KOPT-K1 (cell line): ENCODE measurements at regions not wholly inside any gene's neighbourhood (a gene's known extent, or its start where the extent isn't known, plus 50 kb on each side); places are given as distances from the start of the nearest gene placed in this dataset.

Experiments
- H3K27ac ChIP-seq: fragments of 200-600 bp; sonication (generic); 2 replicates; pipeline ENCODE4 v1.5.1; 2016; ENCODE audit warnings: antibody characterized with exemption, mild to moderate bottlenecking, low read depth, low read length; ENCODE audit not compliant: poor library complexity, severe bottlenecking
- H3K36me3 ChIP-seq: fragments of 200-600 bp; sonication (generic); 2 replicates; pipeline ENCODE4 v1.5.1; 2017; ENCODE audit warnings: antibody characterized with exemption, mild to moderate bottlenecking, low read length, moderate library complexity; ENCODE audit not compliant: insufficient read depth
- H3K9me3 ChIP-seq: fragments of 200-600 bp; sonication (generic); 2 replicates; pipeline ENCODE4 v1.5.1; 2017; ENCODE audit warnings: antibody characterized with exemption, low read length, mild to moderate bottlenecking; ENCODE audit not compliant: insufficient read depth, poor library complexity, severe bottlenecking

DNA sequence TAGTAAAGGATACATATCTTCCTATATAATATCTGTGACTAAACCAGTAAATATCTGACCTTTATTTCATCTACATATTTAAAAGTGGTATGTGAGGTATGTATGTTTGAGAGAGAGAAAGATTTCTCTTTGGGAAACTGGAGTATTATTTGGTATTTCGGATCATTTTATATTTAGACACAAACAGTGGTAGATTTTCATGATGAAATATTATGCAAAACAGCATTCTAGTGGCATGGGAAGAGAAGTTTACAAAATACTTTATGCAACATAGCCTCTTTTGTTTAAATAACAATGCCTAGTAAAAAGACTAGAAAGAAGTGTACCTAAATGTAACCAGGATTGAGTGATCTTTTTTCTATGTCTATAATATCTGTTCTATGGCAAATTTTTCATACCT is 98.6 kb upstream of the TMEM168 start:
- peaks cover 21% of the 10 kb centered on the region for H3K9me3 ChIP-seq
- no peak overlapping the region for H3K27ac ChIP-seq
- H3K36me3 ChIP-seq: peaks cover 48% of the 10 kb centered on the region

DNA sequence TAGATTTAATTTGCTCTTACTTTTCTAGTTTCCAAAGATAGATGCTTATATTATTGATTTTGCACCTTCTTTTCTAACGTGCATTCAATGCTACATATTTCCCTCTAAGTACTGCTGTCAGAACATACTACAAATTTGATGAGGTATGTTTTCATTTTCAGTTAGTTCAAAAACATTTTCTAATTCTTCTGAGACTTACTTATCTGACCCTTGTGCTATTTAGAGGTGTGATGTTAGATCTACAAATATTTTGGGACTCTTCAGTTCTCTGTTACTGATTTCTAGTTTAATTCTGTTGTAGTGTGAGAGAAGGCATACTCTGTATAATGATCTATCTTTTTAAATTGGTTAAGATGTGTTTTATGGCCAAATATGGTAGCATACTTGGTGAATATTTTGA is 97.8 kb upstream of the TMEM168 start:
- H3K36me3 ChIP-seq: peaks cover 40% of the 10 kb centered on the region
- no peak overlapping the region for H3K27ac ChIP-seq
- peaks cover 21% of the 10 kb centered on the region for H3K9me3 ChIP-seq

DNA sequence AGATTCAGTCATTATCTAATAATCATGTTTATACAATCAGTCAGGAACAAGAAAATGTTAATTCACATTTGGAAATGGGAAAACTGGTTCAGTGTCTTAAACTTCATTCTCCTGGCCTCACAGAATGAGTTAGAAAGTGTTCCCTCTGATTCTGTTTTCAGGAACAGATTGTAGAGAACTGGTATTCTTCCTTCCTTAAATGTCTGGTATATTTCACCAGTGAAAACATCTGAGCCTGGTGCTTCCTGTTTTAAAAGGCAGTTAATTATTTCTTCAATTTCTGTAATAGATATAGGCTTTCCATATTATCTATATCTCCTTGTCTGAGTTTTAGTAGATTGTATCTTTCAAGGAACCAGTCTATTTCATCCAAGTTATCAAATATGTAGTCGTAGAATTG is 97.1 kb upstream of the TMEM168 start:
- Histone ChIP-seq H3K36me3 (peaks cover 35% of the 10 kb centered on the region), H3K27ac (no peak overlapping the region), H3K9me3 (peaks cover 21% of the 10 kb centered on the region)

DNA sequence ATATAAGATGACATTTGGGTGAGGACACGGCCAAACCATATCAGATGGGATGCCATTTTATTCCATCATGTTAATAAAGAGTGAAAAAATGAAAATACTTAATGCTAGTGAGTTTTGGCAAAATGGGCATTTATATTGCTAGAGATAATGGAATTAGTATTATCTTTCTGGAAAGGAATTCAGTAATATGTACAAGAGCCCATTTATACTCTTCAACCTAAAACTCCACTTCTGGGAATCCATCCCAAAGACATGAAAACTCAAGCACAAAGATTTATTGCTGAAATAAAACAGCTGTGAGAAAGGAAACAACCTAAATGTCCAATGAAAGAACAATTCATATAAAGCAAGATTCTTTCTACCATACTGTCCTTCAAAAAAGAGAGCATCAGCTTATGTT is 96.0 kb upstream of the TMEM168 start:
- Histone ChIP-seq H3K36me3 (peaks cover 33% of the 10 kb centered on the region), H3K9me3 (peaks cover 21% of the 10 kb centered on the region)

DNA sequence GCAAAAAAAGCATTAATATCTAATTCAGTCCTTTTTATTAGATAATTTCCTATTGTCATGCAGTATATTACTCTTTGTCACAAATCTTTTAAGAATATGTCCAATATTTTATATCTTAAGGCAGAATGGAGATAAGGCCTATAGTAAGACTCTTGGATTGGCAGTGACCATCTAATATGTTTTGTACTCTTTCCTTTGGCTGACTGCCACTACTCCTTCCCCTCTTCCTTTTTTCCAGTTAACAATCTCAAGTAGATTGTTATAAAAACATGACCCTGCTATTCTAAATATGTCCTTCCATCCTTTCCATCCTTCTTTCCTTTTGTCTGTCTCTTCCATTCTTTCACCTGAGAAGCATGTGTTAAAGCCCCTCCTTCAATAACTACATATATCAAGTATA is 92.8 kb upstream of the TMEM168 start:
- Histone ChIP-seq H3K9me3 (peaks cover 21% of the 10 kb centered on the region), H3K36me3 (peaks cover 25% of the 10 kb centered on the region), H3K27ac (no peak overlapping the region)

More for the DNA sequence above, 96.0 kb upstream of the TMEM168 start:
- H3K27ac ChIP-seq: no peak overlapping the region

DNA sequence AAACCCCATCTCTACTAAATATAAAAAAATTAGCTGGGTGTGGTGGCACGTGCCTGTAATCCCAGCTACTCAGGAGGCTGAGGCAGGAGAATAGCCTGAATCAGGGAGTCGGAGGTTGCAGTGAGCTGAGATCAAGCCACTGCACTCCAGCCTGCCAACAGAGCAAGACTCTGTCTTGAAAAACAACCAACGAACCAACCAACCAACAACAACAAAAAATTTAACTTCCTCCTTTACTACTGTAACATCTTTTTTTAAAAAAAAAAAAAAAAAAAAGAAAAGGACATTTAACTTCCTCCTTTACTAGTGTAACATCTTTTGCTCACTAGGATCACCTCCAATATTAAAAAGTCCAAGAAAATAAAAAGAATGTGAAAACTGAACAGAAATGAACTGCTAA is 92.3 kb upstream of the TMEM168 start:
- Histone ChIP-seq H3K36me3 (peaks cover 25% of the 10 kb centered on the region), H3K9me3 (peaks cover 21% of the 10 kb centered on the region), H3K27ac (no peak overlapping the region)

DNA sequence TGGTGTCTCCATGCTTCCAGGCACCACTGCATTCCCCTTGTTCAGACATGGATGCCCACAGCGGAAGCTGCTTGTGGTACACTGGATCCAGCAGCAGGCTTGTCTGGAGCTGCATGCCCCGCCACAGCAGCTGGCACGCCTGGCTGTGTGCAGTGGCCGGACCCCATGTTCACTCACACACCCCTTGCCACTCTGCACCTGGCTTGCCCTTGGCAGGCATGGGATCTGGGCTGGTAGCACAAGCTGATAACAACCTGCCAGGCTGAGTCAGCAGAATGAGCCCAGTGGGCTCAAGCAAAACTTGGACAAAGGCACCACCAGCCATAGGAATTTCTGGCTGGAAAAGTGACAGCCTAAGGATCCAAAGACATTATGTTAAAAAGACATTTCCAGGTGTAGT is 91.8 kb upstream of the TMEM168 start:
- no peak overlapping the region for H3K27ac ChIP-seq

DNA sequence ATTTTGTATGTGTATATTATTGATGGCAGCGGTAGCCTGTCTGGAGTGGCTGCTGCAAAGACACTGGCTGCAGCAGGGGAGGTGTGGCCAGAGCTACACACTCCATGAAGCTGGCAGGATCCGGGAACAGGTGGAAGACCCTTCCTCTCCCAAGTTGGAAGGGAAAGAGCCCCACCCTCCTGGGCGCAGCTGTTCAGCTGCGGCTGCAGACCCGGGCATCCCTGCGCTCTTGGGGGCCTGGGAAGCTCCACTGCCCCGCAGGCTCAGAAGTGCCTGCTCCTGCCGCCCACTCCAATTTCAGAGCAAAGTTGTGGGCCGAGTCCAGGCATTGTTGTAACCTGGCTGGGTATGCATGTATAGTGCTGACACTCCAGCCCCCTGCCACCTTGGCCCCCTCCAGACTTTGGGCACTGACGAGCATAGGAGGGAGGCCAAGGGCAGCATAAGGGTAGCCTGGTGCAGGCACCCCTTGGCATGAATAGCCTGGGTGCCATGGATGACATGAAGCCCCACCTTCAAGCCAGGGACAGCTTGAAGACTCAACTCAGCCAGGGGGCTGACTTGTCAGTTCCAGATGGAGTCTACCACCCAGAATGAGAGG is 90.7 kb upstream of the TMEM168 start:
- Histone ChIP-seq H3K36me3 (peaks cover 15% of the 10 kb centered on the region), H3K27ac (no peak overlapping the region), H3K9me3 (peaks cover 14% of the 10 kb centered on the region)

More for the DNA sequence above, 91.8 kb upstream of the TMEM168 start:
- H3K9me3 ChIP-seq: peaks cover 21% of the 10 kb centered on the region
- H3K36me3 ChIP-seq: peaks cover 25% of the 10 kb centered on the region

DNA sequence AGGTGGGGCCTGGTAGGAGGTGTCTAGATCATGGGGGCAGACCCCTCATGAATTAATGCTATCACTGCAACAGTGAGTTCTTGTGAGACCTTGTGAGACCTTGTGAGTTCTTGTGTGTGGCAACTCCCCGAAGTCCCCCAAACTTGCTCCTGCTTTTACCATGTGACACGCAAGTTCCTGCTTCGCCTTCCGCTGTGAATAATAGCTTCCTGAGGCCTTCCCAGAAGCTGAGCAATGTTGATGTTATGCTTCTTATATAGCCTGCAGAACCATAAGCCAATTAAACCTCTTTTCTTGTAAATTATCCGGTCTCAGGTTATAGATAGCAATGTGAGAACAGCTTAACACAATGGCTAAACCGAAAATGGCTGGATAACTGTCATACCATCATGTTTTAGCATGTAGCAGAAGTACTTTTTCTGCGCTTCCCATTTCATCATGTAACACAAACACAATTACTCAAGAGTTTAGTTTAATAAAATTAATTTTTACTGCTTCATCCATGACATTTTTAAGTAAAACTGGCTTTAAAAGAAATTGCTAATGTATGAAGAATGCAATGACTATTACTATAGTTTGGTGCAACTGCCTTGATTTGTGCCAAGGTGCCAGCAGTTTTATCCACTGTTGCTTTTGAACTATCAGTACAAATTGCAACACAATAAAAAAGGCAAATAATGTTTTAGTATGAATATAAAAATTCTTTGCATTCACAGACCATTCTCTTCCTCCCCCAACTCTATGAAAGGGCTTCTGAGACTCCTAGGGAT is 87.7 kb upstream of the TMEM168 start:
- Histone ChIP-seq H3K27ac (no peak overlapping the region), H3K9me3 (no peaks in the 10 kb centered on the region), H3K36me3 (peaks cover 4% of the 10 kb centered on the region)

DNA sequence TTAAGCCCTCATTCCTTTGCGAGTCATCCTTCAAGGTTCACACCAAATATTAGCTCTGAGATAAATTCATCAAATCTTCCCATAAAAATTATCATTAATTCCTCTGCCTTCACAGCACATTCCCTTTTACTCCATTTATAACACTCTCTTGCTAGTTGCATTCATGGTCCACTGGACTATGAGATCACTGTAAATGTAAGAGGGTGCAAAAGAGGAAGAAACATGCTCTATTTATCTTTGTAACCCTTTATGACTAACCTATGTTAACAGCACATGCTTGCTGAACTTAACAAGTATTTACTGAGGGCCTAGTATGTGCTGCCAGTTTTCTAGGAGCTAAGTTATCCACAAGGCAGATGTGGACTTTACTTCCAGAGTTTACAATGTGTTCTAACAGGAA is 86.7 kb upstream of the TMEM168 start:
- no peak overlapping the region for H3K27ac ChIP-seq
- H3K36me3 ChIP-seq: peaks cover 4% of the 10 kb centered on the region
- no peaks in the 10 kb centered on the region for H3K9me3 ChIP-seq

DNA sequence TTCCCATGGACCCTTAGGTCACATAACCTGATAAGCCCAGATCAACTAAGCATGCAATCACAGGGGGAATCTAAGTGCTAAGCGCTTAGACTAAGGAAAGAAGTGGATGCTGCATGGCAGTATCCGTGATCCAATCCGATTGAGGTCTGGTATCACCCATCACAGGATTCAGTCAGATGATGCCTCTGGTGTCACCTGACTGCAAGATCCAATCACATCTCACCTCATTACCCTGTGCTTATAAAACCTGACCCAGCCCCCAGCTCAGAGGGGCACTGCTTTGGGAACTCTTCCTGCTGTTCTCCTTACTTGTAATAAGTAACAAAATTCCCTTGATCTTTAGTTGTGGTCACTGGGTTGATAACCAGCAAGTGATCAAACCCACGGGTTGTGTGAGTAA is 84.7 kb upstream of the TMEM168 start:
- Histone ChIP-seq H3K36me3 (peaks cover 4% of the 10 kb centered on the region), H3K9me3 (no peaks in the 10 kb centered on the region)

DNA sequence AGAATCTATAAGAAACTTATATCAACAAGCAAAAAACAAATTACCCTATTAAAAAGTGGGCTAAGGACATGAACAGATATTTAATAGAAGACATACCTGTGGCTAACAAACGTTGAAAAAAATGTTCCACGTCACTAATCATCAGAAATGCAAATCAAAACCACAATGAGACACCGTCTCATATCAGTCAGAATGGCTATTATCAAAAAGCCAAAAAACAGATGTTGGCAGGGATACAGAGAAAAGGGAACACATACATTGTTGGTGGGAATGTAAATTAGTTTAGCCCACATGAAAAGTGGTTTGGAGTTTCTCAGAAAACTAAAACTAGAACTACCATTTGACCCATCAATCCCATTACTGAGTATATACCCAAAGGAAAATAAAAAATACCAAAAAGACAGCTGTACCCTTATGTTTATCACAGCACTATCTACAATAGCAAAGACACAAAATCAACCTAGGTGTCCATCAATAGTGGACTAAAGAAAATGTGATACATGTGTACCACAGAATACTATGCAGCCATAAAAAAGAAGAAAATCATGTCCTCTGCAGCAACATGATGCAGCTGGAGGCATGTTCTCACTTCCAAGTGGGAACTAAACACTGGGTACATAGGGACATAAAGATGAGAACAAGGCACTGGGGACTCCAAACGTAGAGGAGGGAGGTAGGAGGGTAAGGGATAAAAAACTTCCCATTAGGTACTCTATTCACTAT is 83.8 kb upstream of the TMEM168 start:
- no peak overlapping the region for H3K27ac ChIP-seq
- no peaks in the 10 kb centered on the region for H3K9me3 ChIP-seq
- peaks cover 4% of the 10 kb centered on the region for H3K36me3 ChIP-seq

More for the DNA sequence above, 84.7 kb upstream of the TMEM168 start:
- H3K27ac ChIP-seq: no peak overlapping the region

DNA sequence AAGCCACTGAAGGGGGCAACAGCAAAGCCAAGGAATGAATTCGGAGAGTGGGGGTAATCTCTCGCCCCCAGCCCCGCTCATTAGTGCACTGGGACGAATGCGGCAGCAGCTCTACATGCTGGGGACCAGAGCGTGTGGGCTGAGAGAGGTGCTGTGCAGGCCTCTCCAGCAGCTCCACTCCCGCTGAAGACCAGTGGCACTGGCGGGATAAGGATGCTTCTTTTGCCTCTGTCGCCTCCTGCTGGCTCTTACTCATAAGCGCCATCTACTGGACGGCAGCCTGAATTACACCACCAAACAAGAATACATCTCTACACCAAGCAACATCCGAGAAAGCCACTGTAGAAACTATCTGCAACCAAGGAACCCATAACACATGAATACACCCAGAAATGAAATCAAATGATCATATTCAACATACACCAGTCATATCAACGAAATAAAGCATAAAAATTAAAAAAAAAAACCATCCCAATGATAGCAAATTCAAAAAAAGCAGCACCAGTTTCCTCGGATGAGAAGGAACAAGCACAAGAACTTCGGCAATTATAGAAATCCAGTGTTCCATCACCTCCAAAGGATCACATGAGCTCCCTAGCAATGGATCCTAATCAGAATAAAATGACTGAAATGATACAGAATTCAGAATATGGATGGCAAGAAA is 79.0 kb upstream of the TMEM168 start:
- no peaks in the 10 kb centered on the region for H3K9me3 ChIP-seq
- H3K36me3 ChIP-seq: no peaks in the 10 kb centered on the region
- H3K27ac ChIP-seq: no peak overlapping the region

DNA sequence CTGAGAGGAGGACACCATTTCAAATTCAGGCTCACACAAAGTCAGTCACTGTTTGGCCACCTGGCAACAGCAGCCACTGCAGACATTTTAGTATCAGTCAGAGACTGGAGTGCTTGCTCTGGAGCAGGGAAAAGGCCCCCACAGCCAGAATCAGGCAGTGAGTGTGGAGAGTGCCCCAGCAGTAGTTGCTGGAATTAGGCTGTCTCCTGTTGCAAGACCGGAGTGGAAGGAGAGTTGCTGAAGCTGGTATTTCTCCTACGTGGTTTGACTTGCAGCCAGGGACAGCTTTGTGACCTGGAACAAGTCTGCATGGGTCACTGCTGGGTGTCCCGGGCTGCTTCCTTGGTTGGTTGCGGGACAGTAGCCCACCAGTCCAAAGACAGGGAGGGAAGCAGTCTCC is 78.4 kb upstream of the TMEM168 start:
- peaks cover 4% of the 10 kb centered on the region for H3K9me3 ChIP-seq
- H3K36me3 ChIP-seq: no peaks in the 10 kb centered on the region
- H3K27ac ChIP-seq: no peak overlapping the region

DNA sequence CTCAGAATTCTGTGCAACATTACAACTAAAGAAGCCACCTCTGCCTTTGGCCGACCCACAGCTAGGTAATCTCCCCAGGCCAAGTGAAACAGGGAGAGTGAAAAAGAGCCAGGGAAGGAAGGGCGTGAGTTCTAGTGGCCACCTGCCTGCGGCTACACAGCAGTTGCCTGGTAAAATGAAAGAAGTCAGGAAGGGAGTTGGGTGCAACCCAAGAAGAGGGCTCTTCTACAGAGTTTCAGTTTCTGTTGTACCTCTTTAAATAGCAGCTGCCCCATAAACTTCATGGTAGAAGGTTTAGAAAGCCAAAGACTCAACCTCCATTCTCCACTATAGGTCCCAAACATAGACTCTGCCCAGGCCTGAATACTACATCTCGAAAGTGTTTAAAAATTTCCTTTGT is 76.2 kb upstream of the TMEM168 start:
- H3K27ac ChIP-seq: no peak overlapping the region

More for the DNA sequence above, 76.2 kb upstream of the TMEM168 start:
- H3K36me3 ChIP-seq: no peaks in the 10 kb centered on the region
- H3K9me3 ChIP-seq: peaks cover 8% of the 10 kb centered on the region
